Right ventricle myocardium superior (tissue), 1 donor: ENCODE measurements at regions not wholly inside any gene's neighbourhood (a gene's known extent, or its start where the extent isn't known, plus 50 kb on each side); places are given as distances from the start of the nearest gene placed in this dataset.
"Not testable (repeated sequence)": the region's sequence is repeated elsewhere in the genome, so short reads cannot be mapped to it uniquely, and the experiment has no call there.

ENCODE experiments used
- ATAC-seq: fragments of 200-7000 bp; cut with Tn5 transposase; one replicate; pipeline ENCODE4 v1.9.1; 2020; ENCODE audit warnings: mild to moderate bottlenecking; ENCODE audit not compliant: poor library complexity
- DNase-seq: peaks from one replicate; pipeline ENCODE4 v3.0.0-alpha.2; 2020
- intact Hi-C: fragments of 100-400 bp; cut with DNase I; formaldehyde crosslinking; loops from one replicate; pipeline ENCODE4 v1.11.2; 2022
- donor health status: DM: no; HTN: yes; CAD: no; lungs with severe emphysema.

DNA sequence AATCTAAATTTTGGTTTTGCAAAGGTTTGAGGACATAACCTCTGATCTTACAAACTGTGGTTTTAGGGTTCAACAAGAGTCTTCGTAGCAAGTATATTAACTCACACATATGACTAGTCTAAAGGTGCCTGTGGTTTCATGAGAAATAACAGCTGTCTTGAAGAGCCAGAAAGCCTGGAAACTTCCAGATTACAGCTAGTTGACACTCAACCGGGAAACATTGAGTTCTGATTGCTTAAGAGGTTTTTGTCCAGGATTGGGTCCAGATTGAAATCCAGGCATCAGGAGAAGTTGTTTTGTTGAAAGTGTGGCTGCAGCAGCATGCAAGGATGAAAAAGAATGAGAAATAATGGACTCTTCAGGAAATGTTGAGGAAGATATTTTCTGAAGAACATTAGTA lies 69.9 kb downstream of the TSPY2 start:
- peak; percentile 53 for ATAC-seq
- intact Hi-C loops, DNase-seq: not testable (repeated sequence)

DNA sequence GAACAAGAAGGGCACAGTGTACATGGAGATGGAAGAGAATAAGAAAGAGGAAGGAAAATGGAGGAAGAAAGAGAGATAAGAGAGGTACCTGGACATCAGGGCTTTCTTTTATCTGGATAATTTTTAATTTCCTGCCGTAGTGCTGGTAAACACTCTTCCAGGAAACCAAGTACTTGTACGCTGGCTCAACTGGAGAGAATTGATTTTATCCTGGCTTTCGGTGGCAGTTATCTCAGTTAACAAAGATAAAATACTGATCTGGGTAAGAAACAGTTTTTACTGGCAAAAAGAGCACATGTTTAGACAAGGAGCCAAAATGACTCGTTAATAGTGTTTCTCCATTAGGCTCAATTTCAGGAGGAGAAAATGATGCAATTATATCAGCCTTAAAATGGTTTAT lies 70.4 kb downstream of the TSPY2 start:
- peak; percentile 41 for ATAC-seq
- intact Hi-C loops, DNase-seq: not testable (repeated sequence)

DNA sequence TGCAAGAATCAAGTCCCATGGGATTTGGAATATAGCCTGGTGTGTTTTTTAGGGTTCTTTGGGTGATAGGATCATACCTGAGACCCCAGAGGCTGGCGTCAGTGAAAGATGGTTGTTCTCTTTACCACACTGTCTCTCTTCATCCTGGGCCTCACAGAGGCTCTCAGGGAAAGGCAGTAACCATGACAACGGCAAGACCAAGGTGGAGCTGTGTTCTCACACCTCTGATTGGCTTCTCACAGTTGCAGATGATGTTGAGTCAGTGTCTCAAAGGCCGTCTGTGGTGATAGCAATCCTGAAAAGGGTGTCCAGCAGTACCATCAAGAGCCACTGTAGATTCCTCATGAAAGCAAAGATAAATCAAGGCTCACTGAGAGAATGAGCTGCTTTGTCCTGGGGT lies 120.4 kb downstream of the TSPY2 start:
- ATAC-seq, intact Hi-C loops, DNase-seq: not testable (repeated sequence)

DNA sequence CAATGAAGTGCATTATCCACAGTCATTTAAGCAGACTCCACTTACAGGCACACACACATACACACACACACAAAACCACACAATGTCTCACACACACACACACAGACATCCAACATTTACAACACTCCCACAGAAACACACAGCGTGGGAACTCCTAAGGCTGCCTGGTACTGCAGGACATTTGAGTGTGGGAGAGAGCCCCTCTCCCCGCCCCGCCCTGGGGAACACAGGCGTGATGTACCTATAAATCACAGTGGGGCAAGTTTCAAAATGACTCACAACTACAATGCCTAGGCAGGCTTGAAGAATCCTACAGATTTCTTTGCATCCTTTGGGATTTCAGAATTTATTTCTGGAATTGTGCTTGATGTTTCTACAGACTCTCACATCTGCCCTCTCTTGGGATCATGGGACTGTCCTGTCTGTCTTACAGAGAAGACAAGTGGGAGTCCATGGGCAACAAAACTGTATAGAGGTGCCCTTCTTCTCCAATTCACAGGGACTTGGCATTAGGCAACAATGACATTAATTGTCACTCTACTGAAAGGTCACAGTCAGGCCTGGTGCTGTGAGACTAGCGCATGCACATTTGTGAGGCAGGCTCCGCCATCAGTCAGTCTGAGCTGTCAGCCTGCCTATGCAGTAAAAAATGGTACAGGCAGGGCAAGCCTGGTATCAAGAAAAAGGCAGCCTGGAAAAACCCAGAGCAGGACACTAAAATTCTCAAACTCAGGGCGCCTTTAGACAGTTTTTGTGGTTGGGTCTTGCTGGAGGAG lies 136.6 kb downstream of the TSPY2 start:
- intact Hi-C loops, DNase-seq, ATAC-seq: not testable (repeated sequence)

- intact Hi-C loops, ATAC-seq, DNase-seq: not testable (repeated sequence)
Measured at GRCh38 chrY:6388658-6389057, 142.6 kb downstream of the TSPY2 start.

DNA sequence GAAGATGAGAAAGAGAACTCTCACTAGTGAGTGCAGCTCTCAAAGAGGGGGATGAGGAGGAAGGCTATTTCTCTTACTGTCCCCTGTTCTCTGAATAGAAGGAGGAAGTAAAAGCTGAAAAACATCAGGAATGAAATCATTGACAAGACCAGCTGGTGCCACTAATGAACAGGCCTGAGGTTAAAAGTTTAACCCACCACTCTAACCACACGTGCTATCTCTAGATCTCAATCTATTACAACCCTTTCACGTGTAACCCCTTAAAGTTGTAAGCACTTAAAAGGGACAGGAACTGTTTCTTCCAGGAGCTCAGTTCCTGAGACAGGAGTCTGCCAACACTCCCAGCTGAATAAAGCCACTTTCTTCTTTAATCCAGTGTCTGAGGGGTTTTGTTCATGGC lies 143.5 kb downstream of the TSPY2 start:
- DNase-seq, intact Hi-C loops, ATAC-seq: not testable (repeated sequence)

DNA sequence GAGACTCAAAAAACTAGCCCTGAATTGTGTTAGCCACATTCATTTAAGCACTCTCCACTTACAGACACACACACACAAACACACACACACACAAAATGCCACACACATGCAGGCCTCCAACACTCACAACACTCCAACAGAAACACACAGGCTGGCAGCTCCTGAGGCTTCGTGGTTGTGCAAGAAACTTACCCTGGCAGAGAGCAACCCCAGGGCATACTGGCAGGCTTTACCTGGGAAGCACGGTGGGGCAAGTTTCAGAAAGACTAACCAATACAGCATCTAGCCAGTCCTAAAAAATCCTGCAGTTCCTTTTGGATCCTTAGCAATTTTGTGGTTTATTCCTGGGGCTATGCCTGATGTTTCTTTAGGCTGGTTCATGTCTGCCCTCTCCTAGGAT lies 146.2 kb downstream of the TSPY2 start:
- intact Hi-C loops, ATAC-seq, DNase-seq: not testable (repeated sequence)

DNA sequence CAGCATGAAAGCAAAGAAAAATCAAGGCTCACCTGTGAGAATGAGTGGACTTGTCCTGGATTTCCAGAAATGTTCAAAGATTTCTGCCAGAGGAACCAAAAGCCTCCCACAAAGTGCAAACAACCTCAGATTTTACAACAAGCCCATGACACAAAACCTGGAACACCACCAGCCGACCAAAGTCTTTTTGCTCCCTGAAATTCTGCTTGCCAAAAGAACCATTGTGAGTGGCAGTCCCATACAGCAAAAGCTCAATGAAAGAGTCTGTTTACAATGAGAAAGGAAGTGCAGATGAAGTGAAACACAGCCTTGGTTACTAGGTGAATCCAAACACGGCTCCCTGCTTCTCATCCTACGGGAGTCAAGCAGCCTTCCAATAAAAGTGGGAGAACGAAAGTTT lies 147.2 kb downstream of the TSPY2 start:
- intact Hi-C loops, ATAC-seq: not testable (repeated sequence)

DNA sequence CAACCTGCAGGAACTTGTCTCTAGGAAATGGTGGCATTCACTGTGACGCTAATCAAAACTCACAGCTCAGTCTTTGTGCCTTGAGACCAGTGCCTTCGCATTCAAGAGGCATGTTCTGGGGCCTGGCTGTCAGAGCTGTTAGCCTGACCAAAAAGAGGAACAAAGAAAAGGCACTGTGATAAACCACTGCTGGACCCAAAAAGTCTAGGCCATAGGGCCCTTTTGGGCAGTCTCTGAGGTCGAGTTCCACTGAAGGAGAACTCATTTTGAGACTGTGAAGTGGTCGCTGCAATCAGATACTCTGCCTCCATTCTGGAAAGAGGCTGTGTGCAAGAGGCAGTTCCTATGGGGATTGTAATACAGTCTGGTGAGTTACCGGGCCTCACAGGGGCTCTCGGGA lies 149.0 kb downstream of the TSPY2 start:
- intact Hi-C loops, DNase-seq, ATAC-seq: not testable (repeated sequence)

More for the DNA sequence above, 147.2 kb downstream of the TSPY2 start:
- DNase-seq: not testable (repeated sequence)

GRCh38 chrY:6401871-6402270 lies 155.8 kb downstream of the TSPY2 start:
- ATAC-seq, intact Hi-C loops, DNase-seq: not testable (repeated sequence)

- DNase-seq, ATAC-seq, intact Hi-C loops: not testable (repeated sequence)
Measured at GRCh38 chrY:6406827-6407226, 160.8 kb downstream of the TSPY2 start.

DNA sequence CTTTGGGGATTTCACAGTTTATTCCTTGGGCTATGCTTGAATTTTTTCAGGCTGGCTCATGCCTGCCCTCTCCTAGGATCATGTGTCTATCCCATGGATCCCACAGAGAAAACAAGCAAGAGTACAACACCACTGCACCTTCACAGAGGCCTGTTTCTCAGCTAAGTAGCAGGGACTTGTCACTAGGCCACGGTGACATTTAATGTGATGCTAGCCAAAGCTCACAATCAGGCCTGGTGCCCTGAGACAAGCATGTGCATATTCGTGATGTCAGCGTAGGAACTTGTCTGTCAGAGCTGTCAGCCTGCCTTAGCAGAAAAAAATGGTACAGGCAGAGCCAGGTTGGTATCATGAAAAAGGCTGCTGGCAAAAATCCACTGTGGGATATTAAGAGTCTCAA lies 173.1 kb downstream of the TSPY2 start:
- intact Hi-C loops, DNase-seq: not testable (repeated sequence)
- peak; percentile 29 for ATAC-seq

DNA sequence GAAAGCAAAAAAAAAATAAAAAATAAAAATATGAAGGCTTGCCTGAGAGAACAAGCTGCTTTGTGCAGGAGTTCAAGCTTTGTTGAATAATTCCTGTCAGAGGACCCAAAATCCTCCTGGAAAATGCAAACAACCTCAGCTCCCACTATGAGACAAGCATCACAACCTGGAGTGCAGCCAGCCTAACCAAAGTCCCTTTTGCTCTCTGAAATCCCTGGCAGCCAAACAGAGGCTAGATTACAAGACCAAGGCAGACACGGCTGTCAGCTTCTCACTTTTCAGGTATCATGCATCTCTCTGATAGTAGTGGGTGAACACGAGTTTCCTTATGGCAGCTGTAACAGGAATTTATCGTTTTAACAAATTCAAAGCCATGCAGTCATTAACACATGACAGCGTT lies 180.7 kb downstream of the TSPY2 start:
- ATAC-seq, DNase-seq, intact Hi-C loops: not testable (repeated sequence)

DNA sequence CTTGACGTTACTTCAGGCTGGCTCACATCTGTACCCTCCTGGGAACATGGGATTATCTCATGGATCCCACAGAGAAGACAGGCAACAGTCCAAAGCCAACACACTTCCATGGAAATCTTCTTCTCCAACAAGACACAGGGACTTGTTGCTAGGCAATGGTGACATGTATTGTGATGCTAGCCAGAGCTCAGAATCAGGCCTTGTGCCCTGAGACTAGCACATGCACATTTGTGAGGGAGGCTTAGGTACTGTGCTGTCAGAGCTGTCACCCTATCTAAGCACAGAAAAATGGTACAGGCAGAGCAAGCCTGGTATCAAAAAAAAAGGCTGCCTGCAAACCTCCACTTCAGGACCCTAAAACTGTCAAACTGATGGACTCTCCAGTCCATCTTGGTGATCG lies 199.5 kb downstream of the TSPY2 start:
- ATAC-seq: peak; percentile 52
- intact Hi-C loops, DNase-seq: not testable (repeated sequence)

DNA sequence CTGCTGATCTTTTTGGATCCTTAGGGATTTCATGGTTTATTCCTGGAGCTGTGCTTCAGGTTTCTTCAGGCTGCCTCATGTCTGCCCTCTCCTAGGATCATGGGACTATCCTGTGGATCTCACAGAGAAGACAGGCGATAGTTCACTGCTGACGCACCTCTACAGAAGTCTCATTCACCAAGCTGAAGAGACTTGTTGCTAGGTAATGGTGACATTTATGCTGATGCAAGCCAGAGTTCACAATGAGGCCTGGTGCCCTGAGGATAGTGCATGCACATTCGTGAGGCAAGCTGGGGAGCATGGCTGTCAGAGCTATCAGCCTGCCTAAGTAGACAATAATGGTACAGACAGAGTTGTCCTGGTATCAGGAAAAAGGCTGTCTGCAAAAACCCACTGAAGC lies 201.4 kb downstream of the TSPY2 start:
- peak; percentile 31 for ATAC-seq
- intact Hi-C loops, DNase-seq: not testable (repeated sequence)

DNA sequence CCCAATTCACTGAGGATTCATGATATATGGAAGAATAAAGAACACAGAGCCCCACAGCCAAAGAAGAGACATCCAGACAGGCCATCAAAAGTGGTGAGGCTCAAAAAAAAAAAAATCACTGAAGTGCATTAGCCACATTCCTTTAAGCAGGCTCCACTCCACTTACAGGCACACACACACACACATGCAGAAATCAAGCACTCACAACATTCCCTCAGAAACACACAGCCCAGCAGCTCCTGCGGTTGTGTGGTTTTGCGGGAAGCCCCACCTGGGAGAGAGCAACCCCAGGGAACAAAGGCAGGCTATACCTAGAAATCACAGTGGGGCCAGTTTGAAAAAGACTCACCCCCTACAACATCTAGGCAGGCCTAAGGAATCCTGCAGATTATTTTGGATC lies 222.3 kb downstream of the TSPY2 start:
- intact Hi-C loops, DNase-seq, ATAC-seq: not testable (repeated sequence)

DNA sequence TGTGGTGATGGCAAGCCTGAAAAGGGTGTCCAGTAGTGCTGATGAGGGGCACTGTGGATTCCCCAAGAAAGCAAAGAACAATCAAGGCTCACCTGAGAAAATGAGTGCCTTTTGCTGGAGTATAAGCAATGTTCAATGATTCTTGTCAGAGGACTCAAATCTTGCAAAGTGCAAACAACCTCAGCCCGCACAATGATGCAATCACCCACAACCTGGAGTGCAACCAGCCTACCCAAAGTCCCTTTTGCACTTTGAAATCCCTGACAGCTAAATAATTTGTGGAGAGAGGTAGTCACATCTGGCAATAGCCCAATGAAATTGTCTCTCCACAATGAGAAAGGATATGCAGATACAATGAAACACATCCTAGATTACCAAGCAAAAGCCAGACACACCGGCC lies 225.8 kb downstream of the TSPY2 start:
- ATAC-seq, intact Hi-C loops, DNase-seq: not testable (repeated sequence)

GRCh38 chrY:6495456-6495855 lies 249.4 kb downstream of the TSPY2 start:
- DNase-seq, intact Hi-C loops, ATAC-seq: not testable (repeated sequence)

- DNase-seq, ATAC-seq, intact Hi-C loops: not testable (repeated sequence)
Measured at GRCh38 chrY:6508842-6509241, 262.8 kb downstream of the TSPY2 start.

DNA sequence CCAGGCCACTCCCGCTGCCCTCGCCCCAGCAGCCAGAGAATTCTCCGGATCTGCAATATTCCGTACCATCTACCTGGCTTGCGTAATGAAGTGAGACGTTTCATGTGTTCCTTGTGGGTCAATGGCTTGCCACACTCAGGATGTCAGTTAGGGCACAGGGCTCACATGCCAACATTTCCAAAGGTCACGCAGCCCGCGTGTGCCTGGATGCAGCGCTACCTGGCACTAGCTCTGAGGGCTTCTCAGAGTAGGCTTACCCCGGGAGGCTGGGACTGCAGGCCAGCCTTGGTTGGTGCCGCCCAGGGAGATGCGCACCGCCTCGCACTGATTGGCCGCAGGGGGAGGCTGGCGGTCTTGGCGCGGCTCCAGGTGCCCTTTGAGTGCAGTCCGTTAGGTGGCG lies 274.0 kb downstream of the TSPY2 start:
- intact Hi-C loops, ATAC-seq, DNase-seq: not testable (repeated sequence)
